OCI-LY3 (cell line): ENCODE measurements at regions not wholly inside any gene's neighbourhood (a gene's known extent, or its start where the extent isn't known, plus 50 kb on each side); places are given as distances from the start of the nearest gene placed in this dataset.

ENCODE experiments used
- H2AFZ ChIP-seq: fragments of 200-600, 300-600 bp; shearing (Covaris generic); 2 replicates; pipeline ENCODE4 v1.6.0; 2014; ENCODE audit warnings: antibody characterized with exemption, low read depth, low read length
- H3K27ac ChIP-seq: fragments of 200-600, 300-600 bp; sonication (generic); 2 replicates; pipeline ENCODE4 v1.5.1; 2014; ENCODE audit warnings: mild to moderate bottlenecking, low read length, moderate library complexity, mixed read lengths
- H3K27me3 ChIP-seq: fragments of 200-600, 300-600 bp; sonication (generic); 2 replicates; pipeline ENCODE4 v1.6.1; 2014; ENCODE audit warnings: low read depth, low read length, mixed read lengths
- H3K36me3 ChIP-seq: fragments of 200-600, 300-600 bp; sonication (generic); replicated peaks from 2 replicates; pipeline ENCODE3; 2014; ENCODE audit warnings: low read depth, low read length, mixed read lengths
- H3K4me1 ChIP-seq: fragments of 300-600, 200-600 bp; sonication (generic); 2 replicates; pipeline ENCODE4 v1.6.1; 2014; ENCODE audit warnings: low read length, mixed read lengths
- H3K4me2 ChIP-seq: fragments of 200-600, 300-600 bp; sonication (generic); 2 replicates; pipeline ENCODE4 v1.6.1; 2014; ENCODE audit warnings: low read length, mixed read lengths
- H3K4me3 ChIP-seq: fragments of 300-600, 200-600 bp; sonication (generic); 2 replicates; pipeline ENCODE4 v1.5.1; 2014; ENCODE audit warnings: antibody characterized with exemption, mild to moderate bottlenecking, low read length, moderate library complexity
- H3K79me2 ChIP-seq: fragments of 300-600, 200-600 bp; shearing (Covaris generic); 2 replicates; pipeline ENCODE4 v1.6.1; 2014; ENCODE audit warnings: mild to moderate bottlenecking, low read length, mixed read lengths
- H3K9ac ChIP-seq: fragments of 300-600, 200-600 bp; shearing (Covaris generic); 2 replicates; pipeline ENCODE4 v1.6.0; 2014; ENCODE audit warnings: mild to moderate bottlenecking, low read length, moderate library complexity
- H3K9me3 ChIP-seq: fragments of 200-600, 300-600 bp; shearing (Covaris generic); 2 replicates; pipeline ENCODE4 v1.6.1; 2014; ENCODE audit warnings: low read length, mixed read lengths; ENCODE audit not compliant: insufficient read depth
- H4K20me1 ChIP-seq: fragments of 200-600, 300-600 bp; sonication (generic); 2 replicates; pipeline ENCODE4 v1.6.1; 2016; ENCODE audit warnings: low read length, mixed read lengths; ENCODE audit not compliant: insufficient read depth
- EZH2phosphoT487 ChIP-seq: fragments of 200-600 bp; shearing (Covaris generic); IDR thresholded peaks from 2 replicates; pipeline ENCODE4 v1.6.1; 2018; ENCODE audit warnings: antibody characterized with exemption, mixed run types, low read depth
- TF ChIP-seq, protein P1 (sequence below): fragments of 200-600, 300-600 bp; sonication (generic); IDR thresholded peaks from 2 replicates; pipeline ENCODE4 v1.5.1; 2014; ENCODE audit warnings: antibody characterized with exemption, low read length, low read depth

GRCh38 chr22:48406161-48406560 lies 1421.5 kb downstream of the BRD1 start:
- H2AFZ ChIP-seq = no peak overlapping the region
- H4K20me1 ChIP-seq = no peaks in the 10 kb centered on the region
- H3K36me3 ChIP-seq = no peaks in the 10 kb centered on the region
- no peak overlapping the region for H3K9ac ChIP-seq
- TF ChIP-seq, protein P1, sequence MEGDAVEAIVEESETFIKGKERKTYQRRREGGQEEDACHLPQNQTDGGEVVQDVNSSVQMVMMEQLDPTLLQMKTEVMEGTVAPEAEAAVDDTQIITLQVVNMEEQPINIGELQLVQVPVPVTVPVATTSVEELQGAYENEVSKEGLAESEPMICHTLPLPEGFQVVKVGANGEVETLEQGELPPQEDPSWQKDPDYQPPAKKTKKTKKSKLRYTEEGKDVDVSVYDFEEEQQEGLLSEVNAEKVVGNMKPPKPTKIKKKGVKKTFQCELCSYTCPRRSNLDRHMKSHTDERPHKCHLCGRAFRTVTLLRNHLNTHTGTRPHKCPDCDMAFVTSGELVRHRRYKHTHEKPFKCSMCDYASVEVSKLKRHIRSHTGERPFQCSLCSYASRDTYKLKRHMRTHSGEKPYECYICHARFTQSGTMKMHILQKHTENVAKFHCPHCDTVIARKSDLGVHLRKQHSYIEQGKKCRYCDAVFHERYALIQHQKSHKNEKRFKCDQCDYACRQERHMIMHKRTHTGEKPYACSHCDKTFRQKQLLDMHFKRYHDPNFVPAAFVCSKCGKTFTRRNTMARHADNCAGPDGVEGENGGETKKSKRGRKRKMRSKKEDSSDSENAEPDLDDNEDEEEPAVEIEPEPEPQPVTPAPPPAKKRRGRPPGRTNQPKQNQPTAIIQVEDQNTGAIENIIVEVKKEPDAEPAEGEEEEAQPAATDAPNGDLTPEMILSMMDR = no peak
- no peak overlapping the region for H3K27ac ChIP-seq
- H3K9me3 ChIP-seq = no peaks in the 10 kb centered on the region
- no peak overlapping the region for H3K4me3 ChIP-seq
- H3K4me1 ChIP-seq = no peaks in the 10 kb centered on the region
- no peaks in the 10 kb centered on the region for H3K79me2 ChIP-seq
- no peaks in the 10 kb centered on the region for H3K27me3 ChIP-seq
- H3K4me2 ChIP-seq = no peak overlapping the region

GRCh38 chr22:48405741-48406140 lies 1421.9 kb downstream of the BRD1 start:
- H3K4me1 ChIP-seq = no peaks in the 10 kb centered on the region
- no peaks in the 10 kb centered on the region for H3K36me3 ChIP-seq
- no peak overlapping the region for H3K4me3 ChIP-seq
- no peaks in the 10 kb centered on the region for H4K20me1 ChIP-seq
- no peaks in the 10 kb centered on the region for H3K27me3 ChIP-seq
- TF ChIP-seq, protein P1 = no peak
- TF ChIP-seq EZH2phosphoT487 = no peak
- H2AFZ ChIP-seq = no peak overlapping the region
- no peaks in the 10 kb centered on the region for H3K79me2 ChIP-seq
- H3K9ac ChIP-seq = no peak overlapping the region
- H3K4me2 ChIP-seq = no peak overlapping the region
- H3K9me3 ChIP-seq = no peaks in the 10 kb centered on the region
- H3K27ac ChIP-seq = no peak overlapping the region

DNA sequence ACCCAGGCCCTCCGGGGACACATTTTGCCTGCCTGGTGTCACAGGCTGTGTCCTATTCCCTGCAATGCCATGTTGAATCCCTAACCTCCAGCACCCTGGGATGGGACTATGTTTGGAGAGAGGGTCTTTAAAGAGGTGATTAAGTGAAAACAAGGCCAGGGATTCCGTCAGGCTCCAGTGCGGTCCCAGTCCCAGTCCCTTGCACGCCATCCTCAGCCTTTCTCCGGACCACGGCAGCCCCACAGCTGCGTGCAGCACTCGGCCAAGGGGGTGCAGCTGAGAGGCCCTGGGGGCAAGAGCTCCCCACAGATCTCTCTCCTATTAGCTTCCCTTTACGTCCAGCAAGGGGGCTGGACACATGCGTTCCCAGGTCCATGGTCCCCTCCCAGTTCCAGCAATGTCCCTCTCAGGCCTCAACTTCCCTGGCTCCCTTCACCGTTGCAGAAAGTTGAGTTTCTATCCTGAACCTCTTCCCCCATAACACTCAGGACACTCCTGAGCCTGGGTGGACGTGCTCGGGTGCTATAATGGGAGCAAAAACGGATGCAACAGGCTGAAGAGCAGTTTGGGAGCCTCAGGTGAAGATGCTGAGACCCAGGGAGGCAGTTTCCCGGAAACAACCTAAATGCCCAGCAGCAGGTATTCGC lies 1422.7 kb downstream of the BRD1 start:
- no peaks in the 10 kb centered on the region for H3K4me1 ChIP-seq
- no peaks in the 10 kb centered on the region for H3K9me3 ChIP-seq
- H3K36me3 ChIP-seq = no peaks in the 10 kb centered on the region
- H3K27me3 ChIP-seq = no peaks in the 10 kb centered on the region
- no peak overlapping the region for H3K27ac ChIP-seq
- no peak overlapping the region for H3K9ac ChIP-seq
- no peaks in the 10 kb centered on the region for H4K20me1 ChIP-seq
- H3K4me2 ChIP-seq = no peak overlapping the region
- TF ChIP-seq, protein P1 = no peak
- no peak for TF ChIP-seq EZH2phosphoT487
- H3K79me2 ChIP-seq = no peaks in the 10 kb centered on the region
- no peak overlapping the region for H3K4me3 ChIP-seq
- H2AFZ ChIP-seq = no peak overlapping the region

- H3K79me2 ChIP-seq = no peaks in the 10 kb centered on the region
- no peak overlapping the region for H3K27ac ChIP-seq
- TF ChIP-seq, protein P1 = no peak
- TF ChIP-seq EZH2phosphoT487 = no peak
- H3K9me3 ChIP-seq = no peaks in the 10 kb centered on the region
- no peak overlapping the region for H2AFZ ChIP-seq
- no peaks in the 10 kb centered on the region for H3K27me3 ChIP-seq
- H3K36me3 ChIP-seq = no peaks in the 10 kb centered on the region
- no peaks in the 10 kb centered on the region for H3K4me1 ChIP-seq
- H3K9ac ChIP-seq = no peak overlapping the region
- no peaks in the 10 kb centered on the region for H4K20me1 ChIP-seq
- H3K4me2 ChIP-seq = no peak overlapping the region
- H3K4me3 ChIP-seq = no peak overlapping the region
Measured at GRCh38 chr22:48403521-48404403, 1423.9 kb downstream of the BRD1 start.
